ENCODE measurements at regions not wholly inside any gene's neighbourhood (a gene's known extent, or its start where the extent isn't known, plus 50 kb on each side); places are given as distances from the start of the nearest gene placed in this dataset.

DNA sequence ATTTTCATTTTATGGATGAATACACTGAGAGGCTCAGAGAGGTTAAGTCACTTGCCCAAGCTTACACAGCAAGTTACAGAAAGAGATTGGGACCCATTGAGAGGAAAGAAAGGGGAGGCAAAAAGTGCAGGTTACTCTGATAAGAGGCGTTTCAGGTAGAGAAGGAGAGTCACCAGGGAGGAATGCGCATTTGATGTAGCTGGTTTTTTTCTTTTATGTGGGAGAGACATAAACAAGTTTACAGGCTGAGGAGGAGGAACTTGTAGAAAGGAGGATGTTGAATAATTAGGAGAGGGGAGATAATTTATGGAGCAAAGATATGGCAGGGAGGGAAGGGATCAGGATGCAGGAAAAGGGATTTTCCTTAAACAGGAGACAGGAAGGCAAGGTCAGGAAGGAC lies 297.0 kb downstream of the PCNX1 start:
- TF ChIP-seq, protein P1, sequence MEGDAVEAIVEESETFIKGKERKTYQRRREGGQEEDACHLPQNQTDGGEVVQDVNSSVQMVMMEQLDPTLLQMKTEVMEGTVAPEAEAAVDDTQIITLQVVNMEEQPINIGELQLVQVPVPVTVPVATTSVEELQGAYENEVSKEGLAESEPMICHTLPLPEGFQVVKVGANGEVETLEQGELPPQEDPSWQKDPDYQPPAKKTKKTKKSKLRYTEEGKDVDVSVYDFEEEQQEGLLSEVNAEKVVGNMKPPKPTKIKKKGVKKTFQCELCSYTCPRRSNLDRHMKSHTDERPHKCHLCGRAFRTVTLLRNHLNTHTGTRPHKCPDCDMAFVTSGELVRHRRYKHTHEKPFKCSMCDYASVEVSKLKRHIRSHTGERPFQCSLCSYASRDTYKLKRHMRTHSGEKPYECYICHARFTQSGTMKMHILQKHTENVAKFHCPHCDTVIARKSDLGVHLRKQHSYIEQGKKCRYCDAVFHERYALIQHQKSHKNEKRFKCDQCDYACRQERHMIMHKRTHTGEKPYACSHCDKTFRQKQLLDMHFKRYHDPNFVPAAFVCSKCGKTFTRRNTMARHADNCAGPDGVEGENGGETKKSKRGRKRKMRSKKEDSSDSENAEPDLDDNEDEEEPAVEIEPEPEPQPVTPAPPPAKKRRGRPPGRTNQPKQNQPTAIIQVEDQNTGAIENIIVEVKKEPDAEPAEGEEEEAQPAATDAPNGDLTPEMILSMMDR (IDR thresholded peaks at IDR 0.05; ENCODE audit: borderline replicate concordance, extremely low read depth, low read length, poor library complexity, severe bottlenecking), result no peak
- no peak for TF ChIP-seq EZH2 (IDR thresholded peaks at IDR 0.05; ENCODE audit: borderline replicate concordance, low read depth, low read length, severe bottlenecking)

Measured in DND-41 (cell line).